Astrocyte (in vitro differentiated cells and primary cell): ENCODE measurements at regions not wholly inside any gene's neighbourhood (a gene's known extent, or its start where the extent isn't known, plus 50 kb on each side); places are given as distances from the start of the nearest gene placed in this dataset.

Source experiments
- DNase-seq: peaks from one replicate; pipeline ENCODE4 v3.0.0-alpha.2; 2010; ENCODE audit warnings: low read depth
- FAIRE-seq: peaks from 2 replicates; lab custom pipeline; 2011; peaks lifted over from hg19 to GRCh38; lab: Jason Lieb, UNC
- H2AFZ ChIP-seq: 2 replicates; pipeline ENCODE4 v1.6.0; 2012; ENCODE audit warnings: low read depth, low read length, inconsistent platforms
- H3K27ac ChIP-seq: 2 replicates; pipeline ENCODE4 v1.5.1; 2011; ENCODE audit warnings: low read depth, low read length, inconsistent platforms
- H3K27me3 ChIP-seq: 2 replicates; pipeline ENCODE4 v1.6.0; 2011; ENCODE audit warnings: low read length, inconsistent platforms; ENCODE audit not compliant: insufficient read depth
- H3K36me3 ChIP-seq: 2 replicates; pipeline ENCODE4 v1.5.1; 2011; ENCODE audit warnings: low read length, inconsistent platforms; ENCODE audit not compliant: insufficient read depth
- H3K4me1 ChIP-seq: 2 replicates; pipeline ENCODE4 v1.5.1; 2011; ENCODE audit warnings: low read length, inconsistent platforms; ENCODE audit not compliant: insufficient read depth
- H3K4me2 ChIP-seq: 2 replicates; pipeline ENCODE4 v1.6.0; 2012; ENCODE audit warnings: low read length, inconsistent platforms
- H3K4me3 ChIP-seq: 2 replicates; pipeline ENCODE4 v1.5.1; 2011; ENCODE audit warnings: low read depth, mild to moderate bottlenecking, low read length, inconsistent platforms; ENCODE audit not compliant: insufficient read depth
- H3K79me2 ChIP-seq: 2 replicates; pipeline ENCODE4 v1.6.0; 2012; ENCODE audit warnings: mild to moderate bottlenecking, low read length, inconsistent platforms; ENCODE audit not compliant: insufficient read depth
- H3K9ac ChIP-seq: 2 replicates; pipeline ENCODE4 v1.6.0; 2012; ENCODE audit warnings: mild to moderate bottlenecking, low read length, inconsistent platforms
- H3K9me3 ChIP-seq: 2 replicates; pipeline ENCODE4 v1.5.1; 2012; ENCODE audit warnings: low read depth, mild to moderate bottlenecking, low read length, inconsistent platforms; ENCODE audit not compliant: insufficient read depth
- H4K20me1 ChIP-seq: 2 replicates; pipeline ENCODE4 v1.6.0; 2012; ENCODE audit warnings: low read length, inconsistent platforms; ENCODE audit not compliant: insufficient read depth
- H3K27ac Mint-ChIP-seq: one replicate; pipeline ENCODE4 v1.8.0; 2021; ENCODE audit warnings: mild to moderate bottlenecking, mixed read lengths; ENCODE audit not compliant: unreplicated experiment
- H3K27me3 Mint-ChIP-seq: one replicate; pipeline ENCODE4 v1.8.0; 2021; ENCODE audit warnings: low read depth, mixed read lengths; ENCODE audit not compliant: unreplicated experiment
- H3K36me3 Mint-ChIP-seq: one replicate; pipeline ENCODE4 v1.8.0; 2021; ENCODE audit warnings: low read depth, mixed read lengths; ENCODE audit not compliant: unreplicated experiment
- H3K4me1 Mint-ChIP-seq: one replicate; pipeline ENCODE4 v1.8.0; 2021; ENCODE audit warnings: low read depth, mixed read lengths; ENCODE audit not compliant: unreplicated experiment
- H3K4me3 Mint-ChIP-seq: one replicate; pipeline ENCODE4 v1.8.0; 2021; ENCODE audit warnings: mild to moderate bottlenecking, moderate library complexity, mixed read lengths; ENCODE audit not compliant: unreplicated experiment
- H3K9me3 Mint-ChIP-seq: one replicate; pipeline ENCODE4 v1.8.0; 2021; ENCODE audit warnings: mild to moderate bottlenecking, mixed read lengths; ENCODE audit not compliant: unreplicated experiment
- CTCF ChIP-seq: IDR thresholded peaks from 2 replicates; pipeline ENCODE4 v1.5.1; 2011; ENCODE audit warnings: low read depth, mild to moderate bottlenecking, inconsistent platforms, low read length, moderate library complexity; ENCODE audit not compliant: insufficient read depth
- EZH2 ChIP-seq: IDR thresholded peaks from 2 replicates; pipeline ENCODE4 v1.6.1; 2012; ENCODE audit warnings: mild to moderate bottlenecking, low read length, inconsistent platforms; ENCODE audit not compliant: insufficient read depth

- Histone ChIP-seq H2AFZ (no peak overlapping the region), H3K9ac (no peak overlapping the region), H3K27ac (no peak overlapping the region), H4K20me1 (no peaks in the 10 kb centered on the region), H3K4me3 (no peak overlapping the region), H3K9me3 (no peaks in the 10 kb centered on the region), H3K36me3 (no peaks in the 10 kb centered on the region), H3K4me1 (peaks cover 10% of the 10 kb centered on the region), H3K79me2 (no peaks in the 10 kb centered on the region), H3K27me3 (no peaks in the 10 kb centered on the region), H3K4me2 (no peak overlapping the region)
- no peak overlapping the region for H3K4me3 Mint-ChIP-seq
- no peaks in the 10 kb centered on the region for H3K36me3 Mint-ChIP-seq
- peaks cover 3% of the 10 kb centered on the region for H3K4me1 Mint-ChIP-seq
- no peak for DNase-seq
- H3K27ac Mint-ChIP-seq = no peak overlapping the region
- no peak for FAIRE-seq
- H3K27me3 Mint-ChIP-seq = no peaks in the 10 kb centered on the region
- H3K9me3 Mint-ChIP-seq = no peaks in the 10 kb centered on the region
- TF ChIP-seq CTCF (no peak), EZH2 (no peak)
These were observed 850.5 kb upstream of the MAP3K7 start for GRCh38 chr6:91437315-91437729.

GRCh38 chr6:91436448-91436847, 849.6 kb upstream of the MAP3K7 start:
- Mint-ChIP-seq H3K27me3 (no peaks in the 10 kb centered on the region), H3K4me1 (peaks cover 3% of the 10 kb centered on the region), H3K27ac (no peak overlapping the region), H3K4me3 (no peak overlapping the region), H3K36me3 (no peaks in the 10 kb centered on the region), H3K9me3 (no peaks in the 10 kb centered on the region)
- no peak overlapping the region for H3K27ac ChIP-seq
- no peaks in the 10 kb centered on the region for H3K79me2 ChIP-seq
- H3K4me1 ChIP-seq = peaks cover 10% of the 10 kb centered on the region
- no peaks in the 10 kb centered on the region for H3K36me3 ChIP-seq
- no peaks in the 10 kb centered on the region for H4K20me1 ChIP-seq
- no peaks in the 10 kb centered on the region for H3K9me3 ChIP-seq
- DNase-seq (no peak), FAIRE-seq (no peak)
- TF ChIP-seq CTCF (no peak), EZH2 (no peak)
- no peaks in the 10 kb centered on the region for H3K27me3 ChIP-seq
- H2AFZ ChIP-seq = no peak overlapping the region
- H3K4me3 ChIP-seq = no peak overlapping the region
- no peak overlapping the region for H3K4me2 ChIP-seq
- H3K9ac ChIP-seq = no peak overlapping the region

GRCh38 chr6:91435630-91436029, 848.8 kb upstream of the MAP3K7 start:
- no peaks in the 10 kb centered on the region for H3K36me3 ChIP-seq
- no peaks in the 10 kb centered on the region for H4K20me1 ChIP-seq
- no peaks in the 10 kb centered on the region for H3K27me3 Mint-ChIP-seq

More at GRCh38 chr6:91435630-91436029, 848.8 kb upstream of the MAP3K7 start:
- H3K4me3 Mint-ChIP-seq = no peak overlapping the region
- no peak overlapping the region for H3K9ac ChIP-seq
- H2AFZ ChIP-seq = no peak overlapping the region
- H3K36me3 Mint-ChIP-seq = no peaks in the 10 kb centered on the region
- TF ChIP-seq EZH2 (no peak), CTCF (no peak)
- no peak overlapping the region for H3K27ac ChIP-seq
- no peaks in the 10 kb centered on the region for H3K9me3 Mint-ChIP-seq
- H3K4me1 Mint-ChIP-seq = peaks cover 3% of the 10 kb centered on the region
- H3K4me3 ChIP-seq = no peak overlapping the region
- no peaks in the 10 kb centered on the region for H3K9me3 ChIP-seq
- H3K27me3 ChIP-seq = no peaks in the 10 kb centered on the region
- H3K4me2 ChIP-seq = no peak overlapping the region
- no peak for DNase-seq
- no peaks in the 10 kb centered on the region for H3K79me2 ChIP-seq
- no peak overlapping the region for H3K27ac Mint-ChIP-seq
- H3K4me1 ChIP-seq = peaks cover 10% of the 10 kb centered on the region
- no peak for FAIRE-seq
